Gastroesophageal sphincter (tissue), 3 donors: ENCODE measurements at regions not wholly inside any gene's neighbourhood (a gene's known extent, or its start where the extent isn't known, plus 50 kb on each side); places are given as distances from the start of the nearest gene placed in this dataset.

Experiments used
- CTCF ChIP-seq, 4 experiments: fragments of 200-600 bp in 2 of 4; fragments of 450-650 bp in 2 of 4; sonication (generic) in 1 of 4; IDR thresholded peaks; one replicate each; pipeline ENCODE4 v1.5.1; 2017 to 2019; ENCODE audit warnings: antibody characterized with exemption in 4 of 4, mild to moderate bottlenecking in 2 of 4, moderate library complexity in 2 of 4
- EP300 ChIP-seq: sonication (generic); formaldehyde crosslinking; IDR thresholded peaks from one replicate; pipeline ENCODE4 v1.6.1; 2017; ENCODE audit warnings: antibody characterized with exemption, mild to moderate bottlenecking
- POLR2A ChIP-seq, 2 donors: fragments of 450-650 bp; IDR thresholded peaks; one replicate each; pipeline ENCODE4 v1.6.1; 2017; ENCODE audit warnings: antibody characterized with exemption in 2 of 2, mild to moderate bottlenecking in 2 of 2, moderate library complexity in 1 of 2
- POLR2AphosphoS5 ChIP-seq: sonication (generic); formaldehyde crosslinking; IDR thresholded peaks from one replicate; pipeline ENCODE4 v1.6.1; 2017; ENCODE audit warnings: antibody characterized with exemption

GRCh38 chr13:37460166-37460565 is 138.4 kb downstream of the POSTN start:
- TF ChIP-seq POLR2A (IDR thresholded peaks at IDR 0.05) (no peak), CTCF (IDR thresholded peaks at IDR 0.05) (no peak), POLR2AphosphoS5 (no peak), EP300 (no peak)
